IPS-18a (cell line): ENCODE measurements at regions not wholly inside any gene's neighbourhood (a gene's known extent, or its start where the extent isn't known, plus 50 kb on each side); places are given as distances from the start of the nearest gene placed in this dataset.

Source experiments
- H3K27ac ChIP-seq: one replicate; pipeline ENCODE4 v1.5.1; 2013; ENCODE audit warnings: low read length
- H3K27me3 ChIP-seq: one replicate; pipeline ENCODE4 v1.6.1; 2013; ENCODE audit warnings: mild to moderate bottlenecking, low read length; ENCODE audit not compliant: control insufficient read depth, insufficient read depth
- H3K36me3 ChIP-seq: one replicate; pipeline ENCODE4 v1.6.1; 2013; ENCODE audit warnings: low read depth, low read length; ENCODE audit not compliant: control insufficient read depth
- H3K4me1 ChIP-seq: one replicate; pipeline ENCODE4 v1.6.1; 2013; ENCODE audit warnings: low read depth, low read length; ENCODE audit not compliant: control insufficient read depth
- H3K4me3 ChIP-seq: one replicate; pipeline ENCODE4 v1.5.1; 2013; ENCODE audit warnings: low read length
- H3K9ac ChIP-seq: one replicate; pipeline ENCODE4 v1.6.1; 2013; ENCODE audit warnings: mild to moderate bottlenecking, low read length, moderate library complexity
- H3K9me3 ChIP-seq: one replicate; pipeline ENCODE4 v1.6.1; 2013; ENCODE audit warnings: low read depth, low read length; ENCODE audit not compliant: control insufficient read depth

DNA sequence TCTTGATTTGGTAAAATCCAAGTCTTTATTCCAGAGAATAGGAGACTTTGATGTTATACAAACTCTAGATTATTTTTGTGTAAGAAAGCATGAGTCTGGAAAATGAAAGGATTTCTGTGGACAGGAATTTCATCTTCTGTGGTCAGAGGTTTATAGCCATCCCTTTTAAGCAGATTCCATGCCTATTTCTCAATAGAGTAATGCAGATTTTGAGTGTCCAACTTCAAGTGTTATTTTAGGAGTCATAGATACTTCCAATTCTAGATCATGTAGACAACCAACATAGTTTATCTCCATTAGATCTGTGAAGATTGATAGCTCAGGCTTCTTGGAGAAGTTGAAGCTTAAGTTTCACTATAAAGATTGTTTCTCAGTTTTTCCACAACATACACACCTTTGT lies 379.7 kb downstream of the PSAT1 start:
- Histone ChIP-seq H3K27ac (no peak overlapping the region), H3K4me3 (no peak overlapping the region), H3K9ac (no peak overlapping the region), H3K36me3 (no peaks in the 10 kb centered on the region), H3K27me3 (no peaks in the 10 kb centered on the region), H3K9me3 (no peaks in the 10 kb centered on the region), H3K4me1 (peaks cover 4% of the 10 kb centered on the region)

DNA sequence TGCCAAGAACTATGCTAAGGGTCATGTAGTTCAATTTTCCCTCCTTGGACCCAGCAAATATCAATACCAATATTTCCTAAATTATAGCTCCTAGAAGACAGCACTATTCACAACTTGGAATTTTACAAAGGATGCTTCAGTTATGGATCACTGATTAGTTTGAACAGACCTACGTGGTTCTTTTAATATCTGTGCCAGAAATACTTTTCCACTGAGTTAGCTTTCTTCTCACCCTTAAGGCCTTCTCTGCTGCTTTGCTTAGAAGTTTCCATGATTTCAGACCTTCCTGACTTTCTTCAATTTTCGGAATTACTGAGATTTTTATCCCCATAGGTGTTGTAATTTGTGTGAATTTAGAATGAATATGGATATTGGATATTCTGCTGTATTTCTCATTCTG lies 380.4 kb downstream of the PSAT1 start:
- Histone ChIP-seq H3K4me1 (peaks cover 4% of the 10 kb centered on the region), H3K4me3 (no peak overlapping the region), H3K9ac (no peak overlapping the region), H3K27ac (no peak overlapping the region), H3K36me3 (no peaks in the 10 kb centered on the region), H3K9me3 (no peaks in the 10 kb centered on the region), H3K27me3 (no peaks in the 10 kb centered on the region)

DNA sequence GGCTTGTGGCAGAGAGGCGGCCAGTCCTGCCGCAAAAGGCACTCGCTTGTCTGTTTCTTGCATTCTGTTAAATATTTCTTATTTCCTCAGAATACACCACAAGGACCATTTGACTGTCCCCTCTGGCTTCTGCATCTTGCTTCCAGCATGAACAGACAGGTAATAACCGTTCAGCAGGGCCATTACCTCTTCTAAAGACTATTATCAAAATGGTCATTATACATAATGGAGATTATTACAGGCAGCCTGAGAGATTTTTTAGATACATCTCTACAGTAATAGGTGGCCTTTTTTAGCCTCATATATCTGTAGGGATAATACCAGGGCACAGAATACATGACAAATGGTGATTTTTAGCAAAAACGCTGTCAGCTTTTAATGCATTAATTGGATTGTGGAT lies 382.0 kb downstream of the PSAT1 start:
- Histone ChIP-seq H3K9ac (no peak overlapping the region), H3K4me1 (peaks cover 4% of the 10 kb centered on the region), H3K36me3 (no peaks in the 10 kb centered on the region), H3K27me3 (no peaks in the 10 kb centered on the region), H3K27ac (no peak overlapping the region), H3K9me3 (no peaks in the 10 kb centered on the region), H3K4me3 (no peak overlapping the region)

DNA sequence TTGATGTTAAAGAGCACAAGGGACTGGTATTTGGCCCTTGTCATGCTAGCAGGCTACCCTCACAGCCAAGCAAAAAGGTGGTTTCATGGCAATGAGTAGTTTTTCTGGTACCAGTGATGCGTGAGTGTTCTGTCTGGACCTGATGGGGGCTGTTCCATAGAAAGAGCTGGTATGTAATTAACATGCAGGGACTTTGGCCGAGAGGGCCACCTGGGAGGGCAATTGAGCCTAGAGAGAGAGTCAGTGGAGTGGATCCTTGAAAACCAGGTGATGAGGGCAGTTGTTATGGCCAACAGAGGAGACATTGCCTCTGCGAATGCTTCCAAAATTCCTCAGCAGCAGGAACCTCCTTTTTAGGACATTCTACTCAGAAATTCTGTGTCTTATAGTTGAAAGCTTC lies 383.3 kb downstream of the PSAT1 start:
- Histone ChIP-seq H3K4me3 (no peak overlapping the region), H3K36me3 (no peaks in the 10 kb centered on the region), H3K27me3 (no peaks in the 10 kb centered on the region), H3K9me3 (no peaks in the 10 kb centered on the region), H3K27ac (no peak overlapping the region), H3K9ac (no peak overlapping the region), H3K4me1 (peaks cover 4% of the 10 kb centered on the region)

DNA sequence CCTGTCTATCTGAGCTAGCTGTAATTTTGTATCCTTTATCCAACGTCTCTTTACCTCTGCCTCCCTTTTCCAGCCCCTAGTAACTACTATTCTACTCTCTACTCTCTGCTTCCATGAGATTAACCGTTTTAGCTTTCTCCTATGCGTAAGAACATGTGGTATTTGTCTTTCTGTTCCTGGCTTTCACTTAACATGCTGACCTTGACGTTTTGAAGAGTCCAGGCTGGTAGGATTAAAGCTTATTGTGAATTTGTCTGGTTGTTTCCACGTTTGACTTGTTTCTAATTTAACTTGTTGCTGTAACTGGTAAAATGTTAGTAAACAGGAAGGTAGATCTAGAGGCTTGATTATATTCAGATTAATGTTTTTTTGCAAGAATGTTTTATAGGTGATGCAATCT lies 385.3 kb downstream of the PSAT1 start:
- Histone ChIP-seq H3K27me3 (no peaks in the 10 kb centered on the region), H3K4me3 (no peak overlapping the region)

DNA sequence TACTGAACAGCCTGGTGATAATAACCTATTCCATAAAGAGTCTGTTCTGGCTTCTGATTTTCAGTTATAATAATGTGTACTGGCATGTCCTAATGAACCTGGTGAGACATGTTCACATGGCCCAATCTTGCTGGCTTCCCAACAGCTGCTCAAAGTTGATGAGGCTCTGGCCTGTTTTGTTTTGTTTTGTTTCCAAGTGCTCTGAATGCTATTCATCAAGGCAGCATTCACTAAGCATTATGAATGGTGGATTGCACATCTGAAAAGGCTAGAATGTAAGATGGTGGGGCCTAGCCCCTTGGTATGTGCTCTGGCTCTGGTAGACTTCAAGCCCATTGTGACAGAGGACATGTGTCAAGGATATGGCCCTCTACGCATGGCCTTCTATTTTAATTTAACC lies 388.5 kb downstream of the PSAT1 start:
- Histone ChIP-seq H3K9ac (no peak overlapping the region), H3K36me3 (no peaks in the 10 kb centered on the region), H3K9me3 (no peaks in the 10 kb centered on the region), H3K27me3 (no peaks in the 10 kb centered on the region), H3K4me1 (no peaks in the 10 kb centered on the region), H3K4me3 (no peak overlapping the region), H3K27ac (no peak overlapping the region)

More for the DNA sequence above, 385.3 kb downstream of the PSAT1 start:
- Histone ChIP-seq H3K9me3 (no peaks in the 10 kb centered on the region), H3K4me1 (peaks cover 4% of the 10 kb centered on the region), H3K36me3 (no peaks in the 10 kb centered on the region), H3K9ac (no peak overlapping the region), H3K27ac (no peak overlapping the region)

DNA sequence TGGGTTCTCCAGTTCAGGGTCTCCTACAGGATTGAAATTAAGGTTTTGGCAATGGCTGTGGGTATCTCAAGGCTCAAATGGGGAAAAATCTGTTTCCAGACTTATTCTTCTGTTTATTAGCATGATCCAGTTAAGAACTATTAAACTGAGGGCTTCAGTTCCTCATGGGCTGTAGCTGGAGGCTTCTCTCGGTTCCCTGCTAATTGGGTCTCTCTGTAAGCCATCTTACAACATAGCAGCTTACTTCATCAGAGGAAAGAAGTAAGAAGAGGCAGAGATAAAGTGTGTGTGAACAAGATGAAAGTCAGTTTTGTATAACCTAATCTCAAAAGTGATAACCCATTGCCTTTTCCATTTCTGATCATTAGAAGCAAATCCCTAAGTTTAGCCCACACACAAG lies 391.9 kb downstream of the PSAT1 start:
- Histone ChIP-seq H3K36me3 (no peaks in the 10 kb centered on the region), H3K9ac (no peak overlapping the region), H3K27ac (no peak overlapping the region), H3K4me3 (no peak overlapping the region), H3K4me1 (no peaks in the 10 kb centered on the region), H3K27me3 (no peaks in the 10 kb centered on the region), H3K9me3 (no peaks in the 10 kb centered on the region)

DNA sequence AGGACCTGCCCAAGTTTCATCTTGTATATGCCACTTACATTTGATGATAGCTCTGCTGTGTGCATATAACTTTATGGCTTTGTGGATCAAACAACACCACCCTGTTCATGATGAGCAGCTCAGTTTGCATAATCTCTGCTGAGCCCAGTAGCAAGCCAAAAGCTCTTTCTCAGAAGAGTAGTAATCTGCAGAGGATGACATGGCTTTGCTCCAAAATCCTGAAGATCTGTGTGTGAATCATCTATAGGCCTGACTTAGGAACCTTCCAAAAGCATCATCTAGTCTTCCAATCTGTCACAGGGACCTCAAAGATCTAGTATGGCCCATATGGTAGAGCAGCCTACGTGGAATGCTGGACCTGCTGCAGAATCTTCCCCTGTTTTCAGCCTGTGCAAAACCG lies 394.6 kb downstream of the PSAT1 start:
- Histone ChIP-seq H3K27ac (no peak overlapping the region), H3K9me3 (no peaks in the 10 kb centered on the region), H3K27me3 (no peaks in the 10 kb centered on the region), H3K4me3 (no peak overlapping the region), H3K9ac (no peak overlapping the region), H3K36me3 (no peaks in the 10 kb centered on the region), H3K4me1 (no peaks in the 10 kb centered on the region)

DNA sequence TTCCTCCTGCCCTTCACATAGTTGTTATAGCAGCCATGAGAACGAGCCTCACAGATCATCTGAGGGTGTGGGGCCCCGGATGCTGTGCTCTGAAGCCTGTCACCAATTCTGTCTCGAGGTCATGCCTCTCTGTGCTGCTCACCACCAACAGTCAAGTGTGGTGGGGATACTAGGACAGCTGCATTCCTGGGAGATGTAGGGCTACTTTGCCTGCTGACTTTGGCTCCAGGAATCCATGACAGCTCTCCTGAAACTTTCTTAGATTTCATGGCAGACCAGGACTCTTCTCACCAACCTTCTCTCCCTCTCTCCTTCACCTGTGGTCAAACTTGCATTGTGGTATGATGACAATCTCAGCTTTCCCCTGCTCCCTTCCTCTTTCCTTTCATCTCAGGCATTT lies 395.9 kb downstream of the PSAT1 start:
- Histone ChIP-seq H3K27me3 (no peaks in the 10 kb centered on the region), H3K27ac (no peak overlapping the region), H3K4me3 (no peak overlapping the region), H3K36me3 (no peaks in the 10 kb centered on the region), H3K9me3 (no peaks in the 10 kb centered on the region), H3K9ac (no peak overlapping the region), H3K4me1 (no peaks in the 10 kb centered on the region)

DNA sequence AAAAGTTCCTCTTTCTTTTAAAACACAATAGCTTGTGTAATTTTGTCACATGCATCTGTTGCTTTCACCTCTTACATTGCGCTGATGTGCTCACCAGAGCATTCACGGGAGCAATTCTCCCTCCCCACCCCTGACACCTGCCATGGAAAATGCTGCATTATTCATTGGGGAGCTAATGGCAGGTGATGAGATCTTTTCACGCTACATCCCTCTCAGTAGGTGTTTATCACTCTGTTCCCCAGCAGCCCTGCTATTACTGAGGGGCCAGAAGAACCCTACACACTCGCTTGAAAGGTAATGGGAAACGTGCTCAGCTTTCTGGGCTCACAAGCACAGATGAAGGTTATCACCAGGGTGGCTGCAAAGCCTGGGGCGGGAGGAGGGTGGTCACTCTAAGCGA lies 398.0 kb downstream of the PSAT1 start:
- Histone ChIP-seq H3K4me3 (no peak overlapping the region), H3K27ac (no peak overlapping the region), H3K36me3 (no peaks in the 10 kb centered on the region), H3K27me3 (no peaks in the 10 kb centered on the region), H3K9me3 (no peaks in the 10 kb centered on the region), H3K4me1 (no peaks in the 10 kb centered on the region), H3K9ac (no peak overlapping the region)

DNA sequence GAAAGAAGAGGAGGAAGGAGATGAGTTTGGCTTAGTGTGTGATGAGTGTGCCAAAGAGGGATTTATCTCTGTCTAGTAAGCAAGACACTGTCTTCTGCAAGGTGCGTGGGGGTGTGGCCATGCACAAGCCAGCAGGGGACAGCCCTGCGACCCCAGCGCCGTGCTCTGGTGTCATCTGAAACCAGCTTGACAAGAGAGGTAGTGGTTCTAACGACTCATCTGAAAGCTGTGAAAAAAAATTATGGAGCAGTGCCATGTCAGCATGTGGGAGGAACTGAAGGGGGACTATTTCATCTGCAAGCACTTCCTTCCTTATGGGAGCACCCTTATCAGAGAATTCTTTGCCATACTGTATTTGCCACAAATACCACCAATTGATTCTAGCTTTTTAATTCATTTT lies 398.6 kb downstream of the PSAT1 start:
- Histone ChIP-seq H3K27ac (no peak overlapping the region), H3K4me3 (no peak overlapping the region), H3K27me3 (no peaks in the 10 kb centered on the region), H3K4me1 (no peaks in the 10 kb centered on the region), H3K9me3 (no peaks in the 10 kb centered on the region), H3K9ac (no peak overlapping the region), H3K36me3 (no peaks in the 10 kb centered on the region)

DNA sequence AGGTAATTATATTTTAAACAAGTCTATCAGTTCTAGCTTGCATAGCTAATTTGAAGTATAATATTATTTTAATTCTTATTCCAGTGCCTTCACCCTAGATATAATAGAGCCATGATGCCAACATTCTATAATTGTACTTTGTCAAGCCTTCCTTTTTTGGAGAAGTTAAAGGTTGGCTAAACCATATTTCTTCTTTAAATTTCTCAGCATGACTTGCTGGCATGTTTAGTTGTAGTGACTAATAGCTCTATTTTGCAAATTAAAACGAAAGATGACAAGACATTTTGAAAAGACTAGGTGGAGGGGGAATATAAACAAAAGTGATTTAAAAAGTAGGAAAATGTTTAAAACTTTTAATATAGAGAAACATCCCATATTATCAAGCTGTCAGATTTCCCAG lies 400.7 kb downstream of the PSAT1 start:
- Histone ChIP-seq H3K4me1 (no peaks in the 10 kb centered on the region), H3K4me3 (no peak overlapping the region), H3K9ac (no peak overlapping the region), H3K36me3 (no peaks in the 10 kb centered on the region), H3K27me3 (no peaks in the 10 kb centered on the region), H3K27ac (no peak overlapping the region), H3K9me3 (no peaks in the 10 kb centered on the region)

DNA sequence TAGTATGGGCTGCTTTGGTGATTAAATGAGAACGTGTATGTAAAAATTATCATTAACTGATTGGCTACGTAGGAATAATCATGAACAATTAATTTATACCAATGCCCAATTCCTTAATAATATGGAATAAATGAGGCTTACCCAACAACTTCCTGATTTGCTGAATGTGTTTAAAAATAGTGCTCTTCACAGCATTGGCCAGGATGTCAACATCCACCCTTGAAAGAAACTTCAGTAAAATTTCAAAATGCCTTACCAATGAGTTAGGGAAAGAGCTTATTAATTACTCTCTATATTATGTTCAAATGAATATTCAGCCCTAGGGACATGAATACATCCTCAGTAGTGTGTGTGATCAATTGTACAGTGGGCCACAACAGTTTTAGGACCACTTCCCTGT lies 401.4 kb downstream of the PSAT1 start:
- H3K9ac ChIP-seq: no peak overlapping the region
- H3K4me1 ChIP-seq: no peaks in the 10 kb centered on the region
- H3K9me3 ChIP-seq: no peaks in the 10 kb centered on the region
- no peak overlapping the region for H3K27ac ChIP-seq
- no peak overlapping the region for H3K4me3 ChIP-seq
- H3K36me3 ChIP-seq: no peaks in the 10 kb centered on the region
- no peaks in the 10 kb centered on the region for H3K27me3 ChIP-seq
